GM12872 (cell line): ENCODE measurements at regions not wholly inside any gene's neighbourhood (a gene's known extent, or its start where the extent isn't known, plus 50 kb on each side); places are given as distances from the start of the nearest gene placed in this dataset.

ENCODE experiments used
- TF ChIP-seq, protein P1 (sequence below): IDR thresholded peaks from 3 replicates; pipeline ENCODE4 v1.5.1; 2011; ENCODE audit warnings: low read depth, mild to moderate bottlenecking, low read length, moderate library complexity; ENCODE audit not compliant: insufficient read depth

DNA sequence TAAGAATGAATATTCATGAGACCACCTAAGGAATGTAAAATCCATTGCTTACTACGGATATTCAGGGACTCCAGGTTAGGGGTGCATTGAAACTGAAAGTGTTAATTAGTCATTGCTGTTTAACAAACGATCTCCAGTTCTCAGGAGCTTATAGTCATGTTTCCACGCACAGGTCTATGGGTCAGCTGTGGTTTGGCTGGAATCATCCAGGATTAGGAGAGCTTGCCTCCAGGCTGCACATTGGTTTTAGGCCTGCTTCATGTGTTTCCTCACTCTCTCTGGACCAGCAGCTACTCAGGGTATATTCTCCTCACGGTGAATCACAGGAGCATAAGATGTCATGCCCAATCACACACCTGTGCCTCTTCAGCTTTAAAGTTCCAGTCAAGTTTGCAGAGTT lies 98.9 kb downstream of the ATXN3L start:
- TF ChIP-seq, protein P1, sequence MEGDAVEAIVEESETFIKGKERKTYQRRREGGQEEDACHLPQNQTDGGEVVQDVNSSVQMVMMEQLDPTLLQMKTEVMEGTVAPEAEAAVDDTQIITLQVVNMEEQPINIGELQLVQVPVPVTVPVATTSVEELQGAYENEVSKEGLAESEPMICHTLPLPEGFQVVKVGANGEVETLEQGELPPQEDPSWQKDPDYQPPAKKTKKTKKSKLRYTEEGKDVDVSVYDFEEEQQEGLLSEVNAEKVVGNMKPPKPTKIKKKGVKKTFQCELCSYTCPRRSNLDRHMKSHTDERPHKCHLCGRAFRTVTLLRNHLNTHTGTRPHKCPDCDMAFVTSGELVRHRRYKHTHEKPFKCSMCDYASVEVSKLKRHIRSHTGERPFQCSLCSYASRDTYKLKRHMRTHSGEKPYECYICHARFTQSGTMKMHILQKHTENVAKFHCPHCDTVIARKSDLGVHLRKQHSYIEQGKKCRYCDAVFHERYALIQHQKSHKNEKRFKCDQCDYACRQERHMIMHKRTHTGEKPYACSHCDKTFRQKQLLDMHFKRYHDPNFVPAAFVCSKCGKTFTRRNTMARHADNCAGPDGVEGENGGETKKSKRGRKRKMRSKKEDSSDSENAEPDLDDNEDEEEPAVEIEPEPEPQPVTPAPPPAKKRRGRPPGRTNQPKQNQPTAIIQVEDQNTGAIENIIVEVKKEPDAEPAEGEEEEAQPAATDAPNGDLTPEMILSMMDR, result no peak

- TF ChIP-seq, protein P1, result no peak
Observed at GRCh38 chrX:13219991-13220764, 99.7 kb downstream of the ATXN3L start.

DNA sequence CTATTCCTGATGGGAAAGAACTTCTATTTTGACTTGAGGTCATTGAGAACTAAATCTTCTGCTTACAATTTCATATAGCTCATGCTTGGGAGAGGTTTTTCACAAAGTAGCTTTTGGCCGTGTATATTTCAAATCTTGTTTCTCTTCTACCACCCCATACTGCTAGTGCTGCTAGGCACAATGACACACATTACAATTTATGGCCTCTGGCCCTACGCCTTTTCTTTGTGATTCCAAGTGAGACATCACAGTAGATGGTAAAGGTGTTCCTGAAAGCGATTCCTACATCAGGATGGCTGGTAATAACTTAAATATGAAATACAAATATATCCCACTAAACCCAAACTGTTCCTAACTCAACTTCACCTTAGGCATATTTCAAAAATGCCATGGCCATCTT lies 101.1 kb downstream of the ATXN3L start:
- TF ChIP-seq, protein P1, result no peak

GRCh38 chrX:13216139-13216538 lies 103.7 kb downstream of the ATXN3L start:
- TF ChIP-seq, protein P1, result no peak

GRCh38 chrX:13215729-13216128 lies 104.1 kb downstream of the ATXN3L start:
- TF ChIP-seq, protein P1, result no peak

DNA sequence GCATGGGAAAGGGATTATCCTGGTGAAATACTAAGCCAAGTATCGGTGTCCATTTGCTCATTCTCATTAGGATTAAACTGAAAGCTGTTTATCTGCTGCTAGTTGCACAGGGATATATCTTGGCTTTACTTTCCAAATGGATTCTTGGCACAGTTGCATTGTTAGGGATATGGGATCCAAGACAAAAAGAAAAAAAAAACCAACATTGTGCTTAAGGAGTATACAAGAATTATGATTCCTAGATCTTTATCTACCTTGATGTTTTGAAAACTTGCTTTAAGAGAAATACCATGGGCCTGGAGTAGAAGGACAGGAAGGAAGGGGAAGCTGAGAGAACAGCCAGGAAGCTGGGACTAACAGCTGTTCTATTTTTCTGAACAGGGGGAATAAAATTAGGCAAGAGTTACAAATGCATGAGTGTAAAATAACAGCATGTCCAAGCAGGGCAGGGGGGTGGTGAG lies 107.6 kb downstream of the ATXN3L start:
- TF ChIP-seq, protein P1, result no peak

DNA sequence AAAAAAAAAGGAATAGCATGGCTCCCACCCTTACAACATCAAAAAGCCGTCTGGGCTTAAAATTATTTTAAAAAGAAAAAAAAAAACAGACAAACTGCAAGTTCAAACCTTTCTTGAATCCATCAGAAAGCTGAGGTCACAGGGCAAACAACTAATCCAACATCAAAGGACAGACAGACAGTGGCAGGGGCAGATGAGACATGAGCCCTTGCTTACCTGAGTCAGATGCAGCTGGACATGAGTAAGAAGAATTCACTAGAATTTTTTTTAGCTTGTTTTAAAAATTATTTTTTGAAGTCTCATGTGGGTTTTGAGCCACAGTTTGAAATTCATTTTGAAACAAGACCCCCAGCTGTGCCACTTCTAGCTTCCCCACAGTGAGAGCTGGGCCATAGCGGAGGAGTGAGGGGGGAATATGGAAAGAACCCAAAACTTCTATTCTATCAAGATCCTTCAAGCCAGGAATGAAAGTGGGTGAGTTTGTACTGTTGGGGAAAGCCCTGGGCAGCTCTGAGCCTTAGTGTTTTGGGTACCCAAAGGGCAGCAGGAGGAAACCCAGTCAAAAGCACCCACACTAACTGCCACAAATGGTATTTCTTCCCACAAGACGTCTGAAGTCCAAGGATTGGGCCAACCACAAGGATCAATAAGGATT lies 111.4 kb downstream of the ATXN3L start:
- TF ChIP-seq, protein P1, result no peak
